HEK293 (cell line): ENCODE measurements at regions not wholly inside any gene's neighbourhood (a gene's known extent, or its start where the extent isn't known, plus 50 kb on each side); places are given as distances from the start of the nearest gene placed in this dataset.

Experiments used
- CTCF ChIA-PET: fragments of 350-600 bp; formaldehyde crosslinking; extraction: SDS; loops from one replicate; lab custom pipeline; 2021; ENCODE audit warnings: antibody characterized with exemption; lab: Yijun Ruan, JAX
- POLR2A ChIA-PET: fragments of 300-600 bp; formaldehyde crosslinking; extraction: SDS; loops from one replicate; lab custom pipeline; 2020; ENCODE audit warnings: antibody characterized with exemption, inconsistent platforms; lab: Yijun Ruan, JAX
- H3K27ac ChIP-seq: fragments of 200-500 bp; sonication (Bioruptor generic); 2 replicates; pipeline ENCODE4 v1.5.1; 2014; ENCODE audit warnings: low read depth, low read length, control low read depth, inconsistent platforms; ENCODE audit errors: extremely low read depth
- H3K36me3 ChIP-seq, 2 experiments: fragments of 200-500 bp in 1 of 2; sonication (Bioruptor generic) in 1 of 2; 1 replicate in 1 of 2; 2 replicates in 1 of 2; pipeline ENCODE4 v1.5.1; 2014 to 2017; ENCODE audit warnings: inconsistent platforms in 2 of 2, low read length in 2 of 2; ENCODE audit not compliant: control insufficient read depth in 2 of 2, insufficient read depth in 1 of 2
- H3K4me1 ChIP-seq: fragments of 200-500 bp; sonication (Bioruptor generic); 2 replicates; pipeline ENCODE4 v1.5.1; 2014; ENCODE audit warnings: mild to moderate bottlenecking, low read length, inconsistent platforms; ENCODE audit not compliant: control insufficient read depth, insufficient read depth
- H3K4me3 ChIP-seq: 2 replicates; pipeline ENCODE4 v1.5.1; 2011; ENCODE audit warnings: low read depth, mild to moderate bottlenecking, control low read depth, low read length, moderate library complexity
- H3K9me3 ChIP-seq: fragments of 200-500 bp; sonication (Bioruptor generic); 2 replicates; pipeline ENCODE4 v1.5.1; 2014; ENCODE audit warnings: low read depth, low read length, inconsistent platforms; ENCODE audit not compliant: control insufficient read depth, insufficient read depth
- BCL6B ChIP-seq: fragments of 450-650 bp; formaldehyde crosslinking; IDR thresholded peaks from 2 replicates; pipeline ENCODE4 v1.5.1; 2017; ENCODE audit warnings: missing biosample characterization, missing genetic modification characterization
- REPIN1 ChIP-seq: fragments of 450-650 bp; formaldehyde crosslinking; IDR thresholded peaks from 2 replicates; pipeline ENCODE4 v1.5.1; 2017; ENCODE audit warnings: missing biosample characterization, missing genetic modification characterization, low read depth
- REST ChIP-seq: fragments of 450-650 bp; formaldehyde crosslinking; IDR thresholded peaks from 2 replicates; pipeline ENCODE4 v1.5.1; 2016; ENCODE audit warnings: missing biosample characterization, missing genetic modification characterization
- SP3 ChIP-seq: fragments of 450-650 bp; formaldehyde crosslinking; IDR thresholded peaks from 2 replicates; pipeline ENCODE4 v1.5.1; 2016; ENCODE audit warnings: missing biosample characterization, missing genetic modification characterization
- ZBTB1 ChIP-seq: fragments of 450-650 bp; formaldehyde crosslinking; IDR thresholded peaks from 2 replicates; pipeline ENCODE4 v1.5.1; 2016; ENCODE audit warnings: missing biosample characterization, missing genetic modification characterization
- ZFP41 ChIP-seq: fragments of 450-650 bp; formaldehyde crosslinking; IDR thresholded peaks from 2 replicates; pipeline ENCODE4 v1.5.1; 2016; ENCODE audit warnings: missing biosample characterization, missing genetic modification characterization, borderline replicate concordance
- ZNF114 ChIP-seq: fragments of 450-650 bp; formaldehyde crosslinking; IDR thresholded peaks from 2 replicates; pipeline ENCODE4 v1.5.0; 2017; ENCODE audit warnings: missing biosample characterization, missing genetic modification characterization
- ZNF148 ChIP-seq: fragments of 450-650 bp; formaldehyde crosslinking; IDR thresholded peaks from 2 replicates; pipeline ENCODE4 v1.5.0; 2017; ENCODE audit warnings: missing biosample characterization, missing genetic modification characterization, borderline replicate concordance
- ZNF174 ChIP-seq: fragments of 450-650 bp; formaldehyde crosslinking; IDR thresholded peaks from 2 replicates; pipeline ENCODE4 v1.5.0; 2017; ENCODE audit warnings: missing biosample characterization, mild to moderate bottlenecking, missing genetic modification characterization
- ZNF274 ChIP-seq, 2 experiments: fragments of 200-500 bp in 1 of 2; fragments of 450-650 bp in 1 of 2; sonication (Bioruptor generic) in 1 of 2; formaldehyde crosslinking in 1 of 2; IDR thresholded peaks; 2 replicates each; pipeline versions ENCODE4 v1.5.1 to v1.6.1; 2014 to 2016; ENCODE audit warnings: borderline replicate concordance in 1 of 2, inconsistent platforms in 1 of 2, low read length in 1 of 2, missing biosample characterization in 1 of 2, missing genetic modification characterization in 1 of 2
- ZNF280D ChIP-seq: fragments of 450-650 bp; formaldehyde crosslinking; IDR thresholded peaks from 2 replicates; pipeline ENCODE4 v1.5.1; 2016; ENCODE audit warnings: missing biosample characterization, missing genetic modification characterization
- ZNF354C ChIP-seq: fragments of 450-650 bp; formaldehyde crosslinking; IDR thresholded peaks from 2 replicates; pipeline ENCODE4 v1.5.1; 2016; ENCODE audit warnings: missing biosample characterization, missing genetic modification characterization, low read depth, borderline replicate concordance
- ZNF398 ChIP-seq: fragments of 450-650 bp; formaldehyde crosslinking; IDR thresholded peaks from 2 replicates; pipeline ENCODE4 v1.5.1; 2017; ENCODE audit warnings: missing biosample characterization, missing genetic modification characterization
- ZNF426 ChIP-seq: fragments of 450-650 bp; formaldehyde crosslinking; IDR thresholded peaks from 2 replicates; pipeline ENCODE4 v1.5.1; 2017; ENCODE audit warnings: missing biosample characterization, missing genetic modification characterization, mild to moderate bottlenecking, inconsistent platforms, moderate library complexity
- ZNF433 ChIP-seq: fragments of 450-650 bp; formaldehyde crosslinking; IDR thresholded peaks from 2 replicates; pipeline ENCODE4 v1.5.1; 2016; ENCODE audit warnings: missing biosample characterization, missing genetic modification characterization, low read depth
- ZNF501 ChIP-seq: fragments of 450-650 bp; formaldehyde crosslinking; IDR thresholded peaks from 2 replicates; pipeline ENCODE4 v1.5.1; 2016; ENCODE audit warnings: missing biosample characterization, missing genetic modification characterization
- ZNF571 ChIP-seq: fragments of 450-650 bp; formaldehyde crosslinking; IDR thresholded peaks from 2 replicates; pipeline ENCODE4 v1.5.0; 2017; ENCODE audit warnings: missing biosample characterization, missing genetic modification characterization
- ZNF629 ChIP-seq: fragments of 450-650 bp; formaldehyde crosslinking; IDR thresholded peaks from 2 replicates; pipeline ENCODE4 v1.5.1; 2017; ENCODE audit warnings: missing biosample characterization, missing genetic modification characterization
- ZNF747 ChIP-seq: fragments of 450-650 bp; formaldehyde crosslinking; IDR thresholded peaks from 2 replicates; pipeline ENCODE4 v1.5.1; 2016; ENCODE audit warnings: missing biosample characterization, missing genetic modification characterization
- ZSCAN18 ChIP-seq: fragments of 450-650 bp; formaldehyde crosslinking; IDR thresholded peaks from 2 replicates; pipeline ENCODE4 v1.5.1; 2016; ENCODE audit warnings: missing biosample characterization, missing genetic modification characterization

GRCh38 chr5:73355108-73355507 is 93.5 kb downstream of the FOXD1 start:
- TF ChIP-seq ZNF433 (tag by site-specific recombination) (no peak), ZNF629 (tag by site-specific recombination) (no peak), ZSCAN18 (no peak), ZNF274 (IDR thresholded peaks at IDR 0.05; ENCODE audit: low read length) (no peak), ZNF274 (tag by site-specific recombination; IDR thresholded peaks at IDR 0.05; ENCODE audit: borderline replicate concordance) (no peak), ZNF571 (tag by site-specific recombination) (no peak), ZNF174 (tag by site-specific recombination) (no peak), REST (tag by site-specific recombination) (no peak), ZNF114 (tag by site-specific recombination) (no peak), SP3 (no peak), ZNF747 (tag by site-specific recombination) (no peak), ZNF398 (tag by site-specific recombination) (no peak)
- Histone ChIP-seq H3K4me3 (no peak overlapping the region), H3K9me3 (no peaks in the 10 kb centered on the region), H3K4me1 (no peaks in the 10 kb centered on the region), H3K27ac (no peak overlapping the region), H3K36me3 (no peaks in the 10 kb centered on the region)
- ChIA-PET POLR2A (interaction anchor here (1.5 kb wide), 1 partner anchor 93 kb away, joined by 3 read pairs; no protein-coding TSS in a partner anchor), CTCF (interaction anchor here (0.7 to 1.2 kb wide), 2 partner anchors 136 to 138 kb away, joined by 3 read pairs; no protein-coding TSS in a partner anchor)

- Histone ChIP-seq H3K4me3 (no peak overlapping the region), H3K4me1 (no peaks in the 10 kb centered on the region), H3K9me3 (no peaks in the 10 kb centered on the region), H3K27ac (no peak overlapping the region), H3K36me3 (no peaks in the 10 kb centered on the region)
- CTCF ChIA-PET = interaction anchor here (0.6 to 1.8 kb wide), 3 partner anchors 10 to 97 kb away, joined by 3 to 8 read pairs (median 5); no protein-coding TSS in a partner anchor
- POLR2A ChIA-PET = interaction anchor here (1.5 kb wide), 1 partner anchor 94 kb away, joined by 3 read pairs; no protein-coding TSS in a partner anchor
- TF ChIP-seq ZNF426 (tag by site-specific recombination) (no peak), REPIN1 (tag by site-specific recombination) (no peak), ZNF354C (tag by site-specific recombination) (no peak), ZNF274 (IDR thresholded peaks at IDR 0.05; ENCODE audit: low read length) (no peak), ZNF274 (tag by site-specific recombination; IDR thresholded peaks at IDR 0.05; ENCODE audit: borderline replicate concordance) (no peak), ZNF501 (tag by site-specific recombination) (no peak), BCL6B (tag by site-specific recombination) (no peak), ZFP41 (tag by site-specific recombination) (no peak), ZNF148 (tag by site-specific recombination) (no peak), ZBTB1 (tag by site-specific recombination) (no peak), ZNF280D (tag by site-specific recombination) (no peak)
Observed at GRCh38 chr5:73354406-73354805, 94.2 kb downstream of the FOXD1 start.
